ENCODE measurements at regions not wholly inside any gene's neighbourhood (a gene's known extent, or its start where the extent isn't known, plus 50 kb on each side); places are given as distances from the start of the nearest gene placed in this dataset.

- TF ChIP-seq, protein P1, sequence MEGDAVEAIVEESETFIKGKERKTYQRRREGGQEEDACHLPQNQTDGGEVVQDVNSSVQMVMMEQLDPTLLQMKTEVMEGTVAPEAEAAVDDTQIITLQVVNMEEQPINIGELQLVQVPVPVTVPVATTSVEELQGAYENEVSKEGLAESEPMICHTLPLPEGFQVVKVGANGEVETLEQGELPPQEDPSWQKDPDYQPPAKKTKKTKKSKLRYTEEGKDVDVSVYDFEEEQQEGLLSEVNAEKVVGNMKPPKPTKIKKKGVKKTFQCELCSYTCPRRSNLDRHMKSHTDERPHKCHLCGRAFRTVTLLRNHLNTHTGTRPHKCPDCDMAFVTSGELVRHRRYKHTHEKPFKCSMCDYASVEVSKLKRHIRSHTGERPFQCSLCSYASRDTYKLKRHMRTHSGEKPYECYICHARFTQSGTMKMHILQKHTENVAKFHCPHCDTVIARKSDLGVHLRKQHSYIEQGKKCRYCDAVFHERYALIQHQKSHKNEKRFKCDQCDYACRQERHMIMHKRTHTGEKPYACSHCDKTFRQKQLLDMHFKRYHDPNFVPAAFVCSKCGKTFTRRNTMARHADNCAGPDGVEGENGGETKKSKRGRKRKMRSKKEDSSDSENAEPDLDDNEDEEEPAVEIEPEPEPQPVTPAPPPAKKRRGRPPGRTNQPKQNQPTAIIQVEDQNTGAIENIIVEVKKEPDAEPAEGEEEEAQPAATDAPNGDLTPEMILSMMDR (IDR thresholded peaks at IDR 0.05; ENCODE audit: poor library complexity) = no peak
- TF ChIP-seq EZH2phosphoT487 (IDR thresholded peaks at IDR 0.05; ENCODE audit: low read depth, severe bottlenecking, unreplicated experiment) = no peak
- TF ChIP-seq EZH2 (IDR thresholded peaks at IDR 0.05; ENCODE audit: borderline replicate concordance) = no peak
Observed at GRCh38 chr2:42923580-42924417, 131.4 kb upstream of the HAAO start.
